Lower lobe of right lung (tissue), 2 donors: ENCODE measurements at regions not wholly inside any gene's neighbourhood (a gene's known extent, or its start where the extent isn't known, plus 50 kb on each side); places are given as distances from the start of the nearest gene placed in this dataset.

ENCODE experiments used
- ATAC-seq, 2 donors: fragments of 200-7000 bp; cut with Tn5 transposase; one replicate each; pipeline ENCODE4 v1.9.1; 2020 to 2022; ENCODE audit warnings: mild to moderate bottlenecking in 2 of 2, moderate library complexity in 2 of 2
- DNase-seq: peaks from one replicate; pipeline ENCODE4 v3.0.0-alpha.2; 2020
- H3K27ac ChIP-seq: fragments of 200-600 bp; one replicate; pipeline ENCODE4 v1.8.0; 2022
- H3K27me3 ChIP-seq: fragments of 200-600 bp; one replicate; pipeline ENCODE4 v1.8.0; 2022; ENCODE audit warnings: low read depth
- H3K36me3 ChIP-seq: fragments of 200-600 bp; one replicate; pipeline ENCODE4 v1.8.0; 2022; ENCODE audit warnings: mild to moderate bottlenecking
- H3K4me1 ChIP-seq: fragments of 200-600 bp; one replicate; pipeline ENCODE4 v1.8.0; 2022
- H3K4me3 ChIP-seq: fragments of 200-600 bp; one replicate; pipeline ENCODE4 v1.8.0; 2022; ENCODE audit warnings: mild to moderate bottlenecking
- H3K9me3 ChIP-seq: fragments of 200-600 bp; one replicate; pipeline ENCODE4 v1.8.0; 2022
- CTCF ChIP-seq: fragments of 200-600 bp; IDR thresholded peaks from one replicate; pipeline ENCODE4 v1.8.0; 2022; ENCODE audit warnings: antibody characterized with exemption, mild to moderate bottlenecking
- intact Hi-C: fragments of 100-400 bp; cut with DNase I; formaldehyde crosslinking; loops from one replicate; pipeline ENCODE4 v1.11.0; 2022
- donor health status: DM: no; HTN: yes; CAD: no; lungs with severe emphysema.

GRCh38 chr11:122062763-122063162 lies 53.3 kb downstream of the BLID start:
- peaks cover 13% of the 10 kb centered on the region for H3K9me3 ChIP-seq
- ATAC-seq = no peak
- H3K36me3 ChIP-seq = no peaks in the 10 kb centered on the region
- no peak for TF ChIP-seq CTCF
- H3K4me3 ChIP-seq = no peak overlapping the region
- no peaks in the 10 kb centered on the region for H3K27me3 ChIP-seq
- intact Hi-C loops = no loop called here
- H3K27ac ChIP-seq = no peak overlapping the region
- no peak for DNase-seq
- H3K4me1 ChIP-seq = no peaks in the 10 kb centered on the region

GRCh38 chr11:122059565-122059964 lies 56.5 kb downstream of the BLID start:
- no peak for ATAC-seq
- no peaks in the 10 kb centered on the region for H3K4me1 ChIP-seq
- no peak overlapping the region for H3K27ac ChIP-seq
- H3K9me3 ChIP-seq = peaks cover 13% of the 10 kb centered on the region
- no peak overlapping the region for H3K4me3 ChIP-seq
- DNase-seq = no peak
- no peak for TF ChIP-seq CTCF
- H3K36me3 ChIP-seq = no peaks in the 10 kb centered on the region
- intact Hi-C loops = no loop called here
- H3K27me3 ChIP-seq = no peaks in the 10 kb centered on the region

- intact Hi-C loops = no loop called here
- DNase-seq = no peak
- no peak overlapping the region for H3K27ac ChIP-seq
- H3K36me3 ChIP-seq = no peaks in the 10 kb centered on the region
- no peak overlapping the region for H3K4me3 ChIP-seq
- TF ChIP-seq CTCF = no peak
- no peak for ATAC-seq
- no peaks in the 10 kb centered on the region for H3K9me3 ChIP-seq
- no peaks in the 10 kb centered on the region for H3K27me3 ChIP-seq
- no peaks in the 10 kb centered on the region for H3K4me1 ChIP-seq
These were observed 65.9 kb downstream of the BLID start for GRCh38 chr11:122050021-122050690.

GRCh38 chr11:122048401-122048800 lies 67.6 kb downstream of the BLID start:
- Histone ChIP-seq H3K9me3 (no peaks in the 10 kb centered on the region), H3K36me3 (no peaks in the 10 kb centered on the region), H3K27ac (no peak overlapping the region), H3K4me3 (no peak overlapping the region), H3K4me1 (no peaks in the 10 kb centered on the region), H3K27me3 (no peaks in the 10 kb centered on the region)
- no peak for TF ChIP-seq CTCF
- no peak for DNase-seq
- intact Hi-C loops = no loop called here
- ATAC-seq = no peak

GRCh38 chr11:122046846-122047245 lies 69.2 kb downstream of the BLID start:
- intact Hi-C loops = no loop called here
- no peak for DNase-seq
- H3K36me3 ChIP-seq = no peaks in the 10 kb centered on the region
- no peak overlapping the region for H3K27ac ChIP-seq
- no peak for TF ChIP-seq CTCF
- no peaks in the 10 kb centered on the region for H3K4me1 ChIP-seq
- H3K9me3 ChIP-seq = no peaks in the 10 kb centered on the region
- no peak for ATAC-seq
- no peak overlapping the region for H3K4me3 ChIP-seq
- H3K27me3 ChIP-seq = no peaks in the 10 kb centered on the region
